ENCODE measurements at regions not wholly inside any gene's neighbourhood (a gene's known extent, or its start where the extent isn't known, plus 50 kb on each side); places are given as distances from the start of the nearest gene placed in this dataset.

DNA sequence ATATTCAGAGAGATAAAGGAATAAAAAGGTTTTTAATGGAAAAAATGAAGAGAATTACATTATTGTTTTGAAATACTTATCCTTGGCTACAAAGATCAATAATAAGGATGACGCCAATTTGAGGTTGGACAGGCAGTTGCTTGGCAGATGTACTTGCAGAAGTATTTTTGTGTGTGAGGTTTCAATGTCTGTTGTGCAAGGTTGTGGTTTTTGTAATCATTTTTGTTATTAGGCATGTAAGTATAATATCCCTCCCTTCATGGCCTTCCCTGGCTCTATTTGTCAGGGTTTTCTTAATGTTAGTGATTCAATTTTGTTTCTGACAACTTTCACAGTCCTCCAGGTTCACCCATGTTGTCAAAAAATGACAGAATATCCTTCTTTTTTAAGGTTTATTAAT, 105.9 kb downstream of the OTOL1 start:
- TF ChIP-seq, protein P1, sequence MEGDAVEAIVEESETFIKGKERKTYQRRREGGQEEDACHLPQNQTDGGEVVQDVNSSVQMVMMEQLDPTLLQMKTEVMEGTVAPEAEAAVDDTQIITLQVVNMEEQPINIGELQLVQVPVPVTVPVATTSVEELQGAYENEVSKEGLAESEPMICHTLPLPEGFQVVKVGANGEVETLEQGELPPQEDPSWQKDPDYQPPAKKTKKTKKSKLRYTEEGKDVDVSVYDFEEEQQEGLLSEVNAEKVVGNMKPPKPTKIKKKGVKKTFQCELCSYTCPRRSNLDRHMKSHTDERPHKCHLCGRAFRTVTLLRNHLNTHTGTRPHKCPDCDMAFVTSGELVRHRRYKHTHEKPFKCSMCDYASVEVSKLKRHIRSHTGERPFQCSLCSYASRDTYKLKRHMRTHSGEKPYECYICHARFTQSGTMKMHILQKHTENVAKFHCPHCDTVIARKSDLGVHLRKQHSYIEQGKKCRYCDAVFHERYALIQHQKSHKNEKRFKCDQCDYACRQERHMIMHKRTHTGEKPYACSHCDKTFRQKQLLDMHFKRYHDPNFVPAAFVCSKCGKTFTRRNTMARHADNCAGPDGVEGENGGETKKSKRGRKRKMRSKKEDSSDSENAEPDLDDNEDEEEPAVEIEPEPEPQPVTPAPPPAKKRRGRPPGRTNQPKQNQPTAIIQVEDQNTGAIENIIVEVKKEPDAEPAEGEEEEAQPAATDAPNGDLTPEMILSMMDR (IDR thresholded peaks at IDR 0.05; ENCODE audit: low read depth, low read length) = no peak
- no peak for TF ChIP-seq EZH2phosphoT487 (IDR thresholded peaks at IDR 0.05; ENCODE audit: low read depth)

All from OCI-LY3 (cell line).